ENCODE measurements at regions not wholly inside any gene's neighbourhood (a gene's known extent, or its start where the extent isn't known, plus 50 kb on each side); places are given as distances from the start of the nearest gene placed in this dataset.

DNA sequence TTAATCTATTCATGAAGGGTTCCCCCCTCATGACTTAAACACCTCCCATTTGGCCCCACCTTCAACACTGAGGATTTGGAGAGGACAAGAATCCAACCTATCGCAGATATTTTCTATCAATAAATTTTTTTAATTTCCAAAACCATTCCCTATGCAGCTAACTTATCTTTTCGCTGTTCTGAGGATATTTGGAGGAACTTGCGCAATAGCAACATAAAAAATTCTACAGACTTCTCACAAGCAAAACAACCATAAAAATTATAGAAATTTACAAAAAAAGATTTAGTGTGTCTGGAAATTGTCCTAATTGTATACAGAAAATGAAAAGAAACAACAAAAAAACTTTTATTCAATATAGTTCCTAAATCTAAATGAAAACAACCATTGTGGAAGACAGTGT, 1472.7 kb upstream of the ZEB2 start:
- no peak for DNase-seq (ENCODE audit: extremely low spot score)
- no peak overlapping the region for H3K27ac ChIP-seq (ENCODE audit: low read depth)
- no peaks in the 10 kb centered on the region for H3K36me3 ChIP-seq (ENCODE audit: insufficient read depth)
- no peaks in the 10 kb centered on the region for H3K4me1 ChIP-seq (ENCODE audit: insufficient read depth)
- 97% methylated on average over 3 of the region's 3 CpGs for WGBS
- no peak overlapping the region for H3K4me3 ChIP-seq (ENCODE audit: low read depth, low read length)

DNA sequence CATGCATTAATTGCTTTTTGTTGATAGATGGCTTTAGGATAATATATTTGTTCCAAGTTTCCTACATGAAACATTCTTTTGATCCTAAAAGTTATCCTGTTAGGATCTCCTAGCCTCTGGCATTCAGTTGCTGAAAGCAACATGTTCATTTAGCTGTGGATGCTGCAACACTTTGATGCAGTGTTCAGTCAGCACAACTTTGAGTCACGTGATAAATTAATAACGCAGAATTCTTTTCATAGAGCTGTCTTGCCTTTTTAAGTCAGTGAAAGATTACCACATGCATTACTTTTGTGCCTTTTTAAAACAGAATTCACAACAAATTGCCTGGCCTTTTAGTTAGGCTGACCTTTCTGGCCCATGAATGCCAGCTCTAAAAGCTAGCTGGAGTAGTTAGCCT, 1467.9 kb upstream of the ZEB2 start:
- no peaks in the 10 kb centered on the region for H3K4me1 ChIP-seq (ENCODE audit: insufficient read depth)
- H3K36me3 ChIP-seq (ENCODE audit: insufficient read depth) = no peaks in the 10 kb centered on the region
- 67% methylated on average over 2 of the region's 2 CpGs for whole genome bisulfite sequencing
- H3K4me3 ChIP-seq (ENCODE audit: low read depth, low read length) = no peak overlapping the region
- no peak for DNase-seq (ENCODE audit: extremely low spot score)
- no peak overlapping the region for H3K27ac ChIP-seq (ENCODE audit: low read depth)

DNA sequence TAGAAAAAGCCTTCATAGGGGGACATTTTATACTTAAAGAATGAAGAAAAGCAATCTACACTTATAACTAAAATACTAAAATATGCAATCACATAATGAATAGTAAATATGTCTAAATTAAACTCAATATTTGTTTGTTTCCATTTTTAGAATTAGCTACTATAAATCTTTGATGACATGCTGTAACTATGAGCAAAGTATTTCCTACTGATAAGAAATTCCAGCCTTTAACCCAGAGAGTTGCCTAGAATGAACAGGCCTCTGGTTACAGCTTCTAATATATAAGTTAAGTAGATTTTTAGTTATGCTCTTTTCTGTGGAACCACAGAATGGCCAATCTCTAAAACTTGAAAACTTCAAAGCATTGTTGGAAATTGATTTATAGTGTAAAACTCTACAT, 1465.6 kb upstream of the ZEB2 start:
- Histone ChIP-seq H3K36me3 (ENCODE audit: insufficient read depth) (no peaks in the 10 kb centered on the region), H3K4me3 (ENCODE audit: low read depth, low read length) (no peak overlapping the region), H3K27ac (ENCODE audit: low read depth) (no peak overlapping the region), H3K4me1 (ENCODE audit: insufficient read depth) (no peaks in the 10 kb centered on the region)
- no peak for DNase-seq (ENCODE audit: extremely low spot score)

DNA sequence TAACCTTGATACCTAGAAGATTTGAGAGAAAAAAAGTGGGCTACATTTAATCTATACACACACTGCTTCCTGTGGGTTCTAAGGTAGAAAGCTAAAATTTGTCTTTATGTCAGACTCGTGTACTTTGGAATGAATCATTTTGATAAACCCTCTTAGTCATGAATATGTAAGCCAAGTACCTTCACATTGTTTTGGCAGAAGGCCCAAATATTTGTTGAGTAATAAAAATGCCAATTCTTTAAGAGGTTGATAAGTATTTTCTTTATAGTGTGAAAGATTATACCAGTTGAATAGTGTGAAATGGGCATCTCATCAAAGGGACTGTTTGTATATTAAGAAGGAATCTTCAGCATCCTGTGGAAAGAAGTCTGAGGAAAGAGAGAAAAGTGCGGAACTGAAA, 1464.7 kb upstream of the ZEB2 start:
- no peak for DNase-seq (ENCODE audit: extremely low spot score)
- 53% methylated on average over 2 of the region's 2 CpGs for WGBS
- no peaks in the 10 kb centered on the region for H3K4me1 ChIP-seq (ENCODE audit: insufficient read depth)
- H3K27ac ChIP-seq (ENCODE audit: low read depth) = no peak overlapping the region
- no peaks in the 10 kb centered on the region for H3K36me3 ChIP-seq (ENCODE audit: insufficient read depth)
- H3K4me3 ChIP-seq (ENCODE audit: low read depth, low read length) = no peak overlapping the region

DNA sequence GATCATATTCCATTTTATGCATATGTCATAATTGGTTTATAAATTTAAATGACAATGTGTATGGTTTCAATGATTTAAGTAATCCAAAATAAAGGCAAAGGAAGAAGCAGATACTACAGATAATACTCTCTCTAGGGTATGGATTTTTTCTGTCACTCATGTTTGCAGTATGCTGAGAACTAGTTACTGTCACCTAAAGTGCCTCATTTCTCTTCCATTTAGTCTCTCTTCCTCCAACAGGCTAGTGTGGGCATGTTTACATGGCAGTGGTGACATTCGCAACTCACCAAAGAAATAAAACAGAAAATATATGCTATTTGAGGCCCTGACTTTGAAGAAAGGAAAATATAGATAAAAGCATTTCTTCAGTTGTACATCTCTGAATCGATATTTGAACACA, 1460.4 kb upstream of the ZEB2 start:
- H3K4me3 ChIP-seq (ENCODE audit: low read depth, low read length) = no peak overlapping the region
- H3K36me3 ChIP-seq (ENCODE audit: insufficient read depth) = no peaks in the 10 kb centered on the region
- H3K27ac ChIP-seq (ENCODE audit: low read depth) = no peak overlapping the region
- no peak for DNase-seq (ENCODE audit: extremely low spot score)
- WGBS = 93% methylated on average over 2 of the region's 2 CpGs
- H3K4me1 ChIP-seq (ENCODE audit: insufficient read depth) = no peaks in the 10 kb centered on the region

DNA sequence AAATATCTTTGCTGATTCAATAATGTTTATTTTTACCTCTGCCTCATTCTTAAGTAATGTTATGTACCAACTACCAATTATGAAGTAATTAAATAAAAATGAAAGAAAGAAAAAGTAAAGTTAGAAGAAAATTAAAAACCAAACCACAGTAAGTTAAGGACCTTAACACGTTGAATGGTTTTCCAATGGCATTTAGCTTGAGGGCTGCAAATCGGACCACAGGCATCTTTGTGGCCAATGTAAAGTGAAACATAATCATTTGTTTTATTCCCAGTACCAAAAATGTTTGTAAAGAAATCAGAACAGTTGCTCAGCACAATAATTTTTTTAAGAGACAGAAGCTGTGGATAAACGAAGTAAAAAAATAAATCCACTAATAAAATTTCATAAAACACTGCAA, 1455.5 kb upstream of the ZEB2 start:
- DNase-seq (ENCODE audit: extremely low spot score) = no peak
- Histone ChIP-seq H3K27ac (ENCODE audit: low read depth) (no peak overlapping the region), H3K36me3 (ENCODE audit: insufficient read depth) (no peaks in the 10 kb centered on the region), H3K4me1 (ENCODE audit: insufficient read depth) (no peaks in the 10 kb centered on the region), H3K4me3 (ENCODE audit: low read depth, low read length) (no peak overlapping the region)
- 49% methylated on average over 3 of the region's 3 CpGs for WGBS

DNA sequence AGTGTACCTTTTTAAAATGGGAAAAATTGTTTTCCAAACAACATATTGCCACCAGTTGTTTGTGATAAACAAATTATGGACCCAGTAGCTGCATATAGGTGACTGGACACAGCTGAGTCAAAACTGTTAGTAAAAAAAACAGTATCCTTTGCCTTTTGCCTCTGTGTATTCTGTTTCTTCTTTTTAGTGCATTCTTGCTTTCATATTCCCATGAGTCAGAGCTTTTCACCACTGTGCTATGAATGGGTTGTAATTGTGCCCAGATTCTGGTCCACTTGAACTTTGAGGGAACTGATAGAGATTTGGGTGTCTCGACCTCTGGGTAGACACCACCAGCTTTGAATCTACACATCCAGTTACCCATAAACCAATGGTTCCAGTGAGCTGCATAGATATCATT, 1441.9 kb upstream of the ZEB2 start:
- no peak for DNase-seq (ENCODE audit: extremely low spot score)
- 90% methylated on average over 1 of the region's 1 CpG for WGBS
- no peaks in the 10 kb centered on the region for H3K36me3 ChIP-seq (ENCODE audit: insufficient read depth)

DNA sequence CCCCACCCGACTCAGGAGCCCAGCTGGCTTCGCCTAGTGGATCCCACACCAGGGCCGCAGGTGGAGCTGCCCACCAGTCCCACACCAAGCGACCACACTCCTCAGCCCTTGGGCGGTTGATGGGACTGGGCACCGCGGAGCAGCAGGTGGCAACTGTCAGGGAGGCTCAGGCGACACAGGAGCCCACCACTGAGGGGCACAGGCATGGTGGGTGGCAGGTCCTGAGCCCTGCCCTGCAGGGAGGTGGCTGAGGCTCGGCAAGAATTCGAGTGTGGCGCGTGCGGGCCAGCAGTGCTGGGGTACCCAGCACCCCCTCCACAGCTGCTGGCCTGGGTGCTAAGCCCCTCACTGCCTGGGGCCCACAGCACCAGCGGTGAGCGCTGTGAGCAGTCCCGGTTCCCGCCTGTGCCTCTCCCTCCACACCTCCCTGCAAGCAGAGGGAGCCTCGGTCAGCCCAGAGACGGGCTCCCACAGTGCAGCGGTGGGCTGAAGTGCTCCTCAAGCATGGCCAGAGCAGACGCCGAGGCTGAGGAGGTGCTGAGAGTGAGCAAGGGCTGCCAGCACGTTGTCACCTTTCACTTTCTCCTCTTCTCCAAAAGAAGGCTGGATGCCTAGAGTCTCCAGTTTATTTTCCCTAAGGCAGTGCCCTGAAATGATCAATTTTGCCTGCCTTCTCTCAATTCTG, 1440.7 kb upstream of the ZEB2 start:
- no peak for DNase-seq (ENCODE audit: extremely low spot score)
- Histone ChIP-seq H3K4me3 (ENCODE audit: low read depth, low read length) (no peak overlapping the region), H3K4me1 (ENCODE audit: insufficient read depth) (no peaks in the 10 kb centered on the region), H3K27ac (ENCODE audit: low read depth) (no peak overlapping the region), H3K36me3 (ENCODE audit: insufficient read depth) (no peaks in the 10 kb centered on the region)
- WGBS = 97% methylated on average over 23 of the region's 23 CpGs

More for the DNA sequence above, 1441.9 kb upstream of the ZEB2 start:
- no peak overlapping the region for H3K4me3 ChIP-seq (ENCODE audit: low read depth, low read length)
- H3K27ac ChIP-seq (ENCODE audit: low read depth) = no peak overlapping the region
- no peaks in the 10 kb centered on the region for H3K4me1 ChIP-seq (ENCODE audit: insufficient read depth)

DNA sequence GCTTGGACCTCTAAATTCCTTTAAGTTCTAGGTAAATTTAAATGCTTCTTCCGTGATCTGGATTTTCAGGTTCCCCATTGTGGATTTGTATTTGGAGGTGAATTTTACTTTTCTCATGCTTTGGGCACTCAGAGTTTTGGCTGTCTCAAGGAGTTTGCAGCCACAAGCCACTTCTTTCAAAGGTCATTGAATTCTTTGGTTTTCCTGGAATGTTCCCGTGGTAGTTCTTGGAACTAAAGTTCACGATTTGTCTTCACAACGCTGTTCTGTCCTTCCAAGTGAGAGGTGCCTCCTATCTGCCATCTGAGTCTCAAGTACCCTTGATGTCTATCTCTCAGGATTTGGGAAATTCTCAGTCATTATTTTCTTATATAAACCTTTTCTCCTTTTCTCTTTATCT, 1438.7 kb upstream of the ZEB2 start:
- no peaks in the 10 kb centered on the region for H3K4me1 ChIP-seq (ENCODE audit: insufficient read depth)
- no peak for DNase-seq (ENCODE audit: extremely low spot score)
- H3K4me3 ChIP-seq (ENCODE audit: low read depth, low read length) = no peak overlapping the region
- WGBS = 97% methylated on average over 4 of the region's 4 CpGs
- H3K36me3 ChIP-seq (ENCODE audit: insufficient read depth) = no peaks in the 10 kb centered on the region
- no peak overlapping the region for H3K27ac ChIP-seq (ENCODE audit: low read depth)

DNA sequence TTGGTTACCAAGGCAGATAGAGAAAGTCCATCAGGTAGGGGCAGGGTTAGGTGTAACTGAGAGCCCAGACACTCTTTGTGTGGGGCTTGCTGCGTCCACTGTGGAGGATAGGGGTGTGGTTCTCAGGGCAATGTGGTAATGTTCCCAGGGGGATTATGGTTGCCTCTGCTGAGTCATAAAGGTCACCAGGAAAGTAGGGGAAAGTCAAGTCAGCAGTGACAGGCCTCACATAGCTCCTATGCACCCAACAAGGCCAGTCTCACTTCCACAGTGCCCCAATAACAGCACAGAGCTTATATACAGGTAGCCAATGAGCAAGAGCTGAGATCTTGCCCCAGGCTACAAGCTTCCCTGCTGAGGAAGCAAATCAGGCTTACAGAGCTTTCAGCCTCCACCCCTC, 1438.0 kb upstream of the ZEB2 start:
- Histone ChIP-seq H3K27ac (ENCODE audit: low read depth) (no peak overlapping the region), H3K4me1 (ENCODE audit: insufficient read depth) (no peaks in the 10 kb centered on the region), H3K36me3 (ENCODE audit: insufficient read depth) (no peaks in the 10 kb centered on the region), H3K4me3 (ENCODE audit: low read depth, low read length) (no peak overlapping the region)
- no peak for DNase-seq (ENCODE audit: extremely low spot score)
- 0% methylated on average over 1 of the region's 1 CpG for WGBS

DNA sequence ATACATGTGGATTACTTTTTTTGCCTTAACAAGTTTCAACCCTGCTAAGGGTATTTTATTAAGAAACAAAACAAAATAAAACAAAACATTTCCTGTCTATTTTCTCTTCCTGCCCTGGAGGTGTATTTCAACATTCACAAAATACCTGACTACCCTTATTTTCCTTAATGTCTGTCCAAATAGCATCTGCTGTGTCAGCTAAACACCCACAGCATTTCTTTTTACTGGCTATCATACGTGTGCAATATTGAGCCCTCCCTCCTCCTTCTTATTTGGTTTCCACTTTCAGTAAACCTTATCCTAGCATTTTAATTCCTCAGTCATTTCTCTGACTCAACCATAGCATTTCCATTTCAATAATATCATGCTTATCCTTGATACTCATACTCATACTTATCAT, 1420.0 kb upstream of the ZEB2 start:
- Histone ChIP-seq H3K27ac (ENCODE audit: low read depth) (no peak overlapping the region), H3K4me1 (ENCODE audit: insufficient read depth) (no peaks in the 10 kb centered on the region), H3K36me3 (ENCODE audit: insufficient read depth) (no peaks in the 10 kb centered on the region), H3K4me3 (ENCODE audit: low read depth, low read length) (no peak overlapping the region)
- DNase-seq (ENCODE audit: extremely low spot score) = no peak
- WGBS = 32% methylated on average over 1 of the region's 1 CpG

DNA sequence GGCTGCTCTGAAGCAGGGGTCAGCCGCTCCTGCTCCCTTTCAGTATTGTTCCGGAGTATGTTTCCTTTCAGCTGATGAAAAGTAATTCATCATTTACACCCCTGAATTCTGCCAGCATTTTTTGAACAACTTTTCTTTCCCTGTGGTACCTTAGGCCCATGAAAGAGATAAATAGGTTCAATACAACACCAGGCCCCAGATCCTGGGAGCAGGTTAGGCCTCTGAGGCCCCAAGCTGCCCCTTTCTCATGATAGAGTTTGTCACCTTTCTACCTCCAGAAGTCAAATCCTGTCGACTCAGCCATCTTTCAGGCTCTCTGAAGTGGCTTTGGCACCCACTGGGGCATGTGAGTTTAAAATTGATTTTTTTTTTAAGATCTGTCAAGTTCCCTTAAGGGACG, 1415.1 kb upstream of the ZEB2 start:
- H3K27ac ChIP-seq (ENCODE audit: low read depth) = no peak overlapping the region
- DNase-seq (ENCODE audit: extremely low spot score) = no peak
- 82% methylated on average over 4 of the region's 4 CpGs for WGBS

DNA sequence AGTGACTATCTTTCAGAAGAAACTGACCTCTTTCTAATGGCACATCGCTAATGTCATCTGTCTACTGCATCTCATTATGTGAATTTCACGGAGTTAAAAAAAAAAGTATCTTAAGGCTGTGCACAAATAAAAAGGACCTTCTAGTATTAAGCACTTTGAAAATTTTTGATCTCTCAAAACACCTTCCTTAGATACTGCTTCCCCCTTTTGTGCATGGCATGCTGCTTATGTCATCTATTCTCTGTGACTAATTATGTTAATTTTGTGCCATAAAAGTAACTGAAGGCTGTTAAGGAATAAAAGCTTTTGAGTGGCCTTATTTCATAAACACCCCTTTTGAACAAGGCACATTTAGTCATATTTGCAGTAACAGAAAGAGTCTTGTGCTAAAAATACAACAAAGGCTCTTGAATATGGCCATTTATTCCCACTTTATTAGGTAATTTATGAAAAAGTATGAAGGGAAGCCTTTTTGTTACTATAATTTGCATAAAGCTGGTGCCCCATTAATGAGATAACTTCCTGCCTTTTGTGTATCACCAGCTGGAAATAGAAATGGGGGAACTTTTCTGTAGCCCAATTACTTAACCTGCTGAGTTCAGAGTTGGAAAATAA, 1412.0 kb upstream of the ZEB2 start:
- H3K4me1 ChIP-seq (ENCODE audit: insufficient read depth) = no peaks in the 10 kb centered on the region
- 66% methylated on average over 2 of the region's 2 CpGs for WGBS
- H3K4me3 ChIP-seq (ENCODE audit: low read depth, low read length) = no peak overlapping the region
- H3K36me3 ChIP-seq (ENCODE audit: insufficient read depth) = no peaks in the 10 kb centered on the region
- no peak overlapping the region for H3K27ac ChIP-seq (ENCODE audit: low read depth)
- no peak for DNase-seq (ENCODE audit: extremely low spot score)

More for the DNA sequence above, 1415.1 kb upstream of the ZEB2 start:
- Histone ChIP-seq H3K36me3 (ENCODE audit: insufficient read depth) (no peaks in the 10 kb centered on the region), H3K4me3 (ENCODE audit: low read depth, low read length) (no peak overlapping the region), H3K4me1 (ENCODE audit: insufficient read depth) (no peaks in the 10 kb centered on the region)

DNA sequence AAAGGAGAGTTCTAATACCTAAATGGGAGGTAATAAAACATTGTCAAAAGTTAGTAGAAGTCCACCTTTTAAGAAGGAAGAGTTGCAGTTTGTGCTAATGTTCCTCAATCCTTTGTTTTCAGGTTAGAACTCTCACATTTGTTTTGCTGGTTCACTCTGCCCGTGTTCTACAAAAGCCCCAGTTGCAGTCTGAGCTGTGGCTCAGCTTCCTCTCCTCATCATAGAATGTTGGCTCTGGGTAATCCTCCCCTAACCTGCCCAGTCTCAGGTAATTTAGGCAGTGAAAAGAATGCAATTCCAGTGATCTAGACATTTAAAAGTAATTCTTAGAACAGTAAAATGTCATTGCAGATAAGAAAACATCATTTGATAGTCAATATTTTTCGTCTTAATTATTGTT, 1410.4 kb upstream of the ZEB2 start:
- H3K4me1 ChIP-seq (ENCODE audit: insufficient read depth) = no peaks in the 10 kb centered on the region
- no peak overlapping the region for H3K27ac ChIP-seq (ENCODE audit: low read depth)
- H3K4me3 ChIP-seq (ENCODE audit: low read depth, low read length) = no peak overlapping the region
- H3K36me3 ChIP-seq (ENCODE audit: insufficient read depth) = no peaks in the 10 kb centered on the region
- WGBS = 39% methylated on average over 2 of the region's 2 CpGs
- no peak for DNase-seq (ENCODE audit: extremely low spot score)
